Keratinocyte (primary cell): ENCODE measurements at regions not wholly inside any gene's neighbourhood (a gene's known extent, or its start where the extent isn't known, plus 50 kb on each side); places are given as distances from the start of the nearest gene placed in this dataset.

Experiments
- DNase-seq: peaks from one replicate; pipeline ENCODE4 v3.0.0-alpha.2; 2011; ENCODE audit warnings: low read depth, missing footprints, low spot score
- FAIRE-seq: peaks from 2 replicates; lab custom pipeline; 2011; peaks lifted over from hg19 to GRCh38; lab: Jason Lieb, UNC
- H2AFZ ChIP-seq: 2 replicates; pipeline ENCODE4 v1.6.0; 2012; ENCODE audit warnings: low read length, control low read depth, inconsistent platforms; ENCODE audit not compliant: control insufficient read depth
- H3K27ac ChIP-seq: 2 replicates; pipeline ENCODE4 v1.5.1; 2011; ENCODE audit warnings: low read length; ENCODE audit not compliant: control insufficient read depth, insufficient read depth
- H3K27me3 ChIP-seq: 3 replicates; pipeline ENCODE4 v1.6.0; 2011; ENCODE audit warnings: low read length; ENCODE audit not compliant: control insufficient read depth, insufficient read depth; ENCODE audit errors: extremely low read depth
- H3K36me3 ChIP-seq, 2 experiments: 2 replicates in 1 of 2; 3 replicates in 1 of 2; pipeline ENCODE4 v1.5.1; 2011; ENCODE audit warnings: low read length in 2 of 2, mild to moderate bottlenecking in 1 of 2; ENCODE audit not compliant: control insufficient read depth in 2 of 2, insufficient read depth in 2 of 2; ENCODE audit errors: extremely low read depth in 1 of 2
- H3K4me1 ChIP-seq: 3 replicates; pipeline ENCODE4 v1.5.1; 2011; ENCODE audit warnings: low read length; ENCODE audit not compliant: control insufficient read depth, insufficient read depth; ENCODE audit errors: extremely low read depth
- H3K4me2 ChIP-seq: 3 replicates; pipeline ENCODE4 v1.6.0; 2011; ENCODE audit warnings: low read depth, low read length; ENCODE audit not compliant: control insufficient read depth, insufficient read depth; ENCODE audit errors: extremely low read depth
- H3K4me3 ChIP-seq, 3 experiments: fragments of 200-600 bp in 1 of 3; sonication (generic) in 1 of 3; 2 replicates in 2 of 3; 3 replicates in 1 of 3; pipeline ENCODE4 v1.5.1; 2011 to 2016; ENCODE audit warnings: low read length in 3 of 3, mild to moderate bottlenecking in 3 of 3, control low read depth in 2 of 3, inconsistent platforms in 1 of 3, low read depth in 1 of 3, mixed read lengths in 1 of 3, mixed run types in 1 of 3, moderate library complexity in 1 of 3; ENCODE audit not compliant: control insufficient read depth in 2 of 3, insufficient read depth in 2 of 3; ENCODE audit errors: extremely low read depth in 1 of 3
- H3K79me2 ChIP-seq: 2 replicates; pipeline ENCODE4 v1.6.0; 2012; ENCODE audit warnings: low read length; ENCODE audit not compliant: control insufficient read depth, insufficient read depth
- H3K9ac ChIP-seq: 3 replicates; pipeline ENCODE4 v1.6.0; 2011; ENCODE audit warnings: low read length; ENCODE audit not compliant: control insufficient read depth, insufficient read depth; ENCODE audit errors: extremely low read depth
- H3K9me1 ChIP-seq: 3 replicates; pipeline ENCODE4 v1.6.0; 2011; ENCODE audit warnings: low read length; ENCODE audit not compliant: control insufficient read depth, insufficient read depth; ENCODE audit errors: extremely low read depth
- H3K9me3 ChIP-seq: 2 replicates; pipeline ENCODE4 v1.5.1; 2012; ENCODE audit warnings: low read depth, low read length; ENCODE audit not compliant: control insufficient read depth
- H4K20me1 ChIP-seq: 3 replicates; pipeline ENCODE4 v1.6.0; 2011; ENCODE audit warnings: low read length; ENCODE audit not compliant: control insufficient read depth, insufficient read depth; ENCODE audit errors: extremely low read depth
- EZH2 ChIP-seq: IDR thresholded peaks from one replicate; pipeline ENCODE4 v1.6.1; 2012; ENCODE audit warnings: inconsistent platforms, mild to moderate bottlenecking, low read length, moderate library complexity
- dilution Hi-C: fragments of 300-500 bp; cut with MboI; formaldehyde crosslinking; loops from one replicate; pipeline ENCODE4 v1.7.0; 2020; ENCODE audit warnings: low sequenced_read_pairs; ENCODE audit not compliant: extremely low pct_ligation_motif_present
- TF ChIP-seq, protein P1 (sequence below), 3 experiments: IDR thresholded peaks in 1 of 3; conservative IDR thresholded peaks in 1 of 3; optimal IDR thresholded peaks in 1 of 3; 2 replicates in 2 of 3; 3 replicates in 1 of 3; pipeline versions ENCODE3 to v1.5.1; 2011; ENCODE audit warnings: low read length in 3 of 3, mild to moderate bottlenecking in 3 of 3, moderate library complexity in 2 of 3, control low read depth in 1 of 3, inconsistent platforms in 1 of 3; ENCODE audit not compliant: insufficient read depth in 2 of 3; ENCODE audit errors: extremely low read depth in 1 of 3

DNA sequence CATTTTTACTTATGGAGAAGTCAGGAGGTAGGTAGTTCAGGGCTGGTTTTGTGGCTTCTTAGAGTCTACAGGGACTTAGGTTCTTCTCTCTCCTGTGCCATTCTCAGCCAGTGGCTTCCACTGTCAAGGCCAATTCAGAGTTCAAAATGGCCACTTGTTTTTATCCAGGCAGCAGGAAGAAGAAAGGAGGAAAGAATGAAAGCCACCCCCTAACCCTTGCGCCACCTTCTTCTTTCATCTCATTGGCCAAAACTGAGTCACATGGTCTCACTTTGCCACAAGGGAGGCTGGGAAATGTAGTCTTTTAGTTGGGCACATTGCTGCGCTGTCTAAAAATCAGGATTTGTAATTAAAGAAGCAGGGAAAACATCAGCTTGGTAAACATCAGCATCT lies 60.8 kb upstream of the MED9 start:
- Histone ChIP-seq H3K9me3 (no peaks in the 10 kb centered on the region), H3K4me1 (peaks cover 37% of the 10 kb centered on the region), H3K79me2 (no peaks in the 10 kb centered on the region), H3K4me3 (no peak overlapping the region), H3K27ac (no peak overlapping the region), H3K27me3 (no peaks in the 10 kb centered on the region), H3K9me1 (no peaks in the 10 kb centered on the region), H3K36me3 (no peaks in the 10 kb centered on the region), H2AFZ (peak overlapping the region; percentile 59), H3K9ac (no peak overlapping the region), H4K20me1 (no peaks in the 10 kb centered on the region), H3K4me2 (no peak overlapping the region)
- FAIRE-seq, result peak; percentile 89
- no peak for DNase-seq
- no peak for TF ChIP-seq EZH2
- TF ChIP-seq, protein P1, sequence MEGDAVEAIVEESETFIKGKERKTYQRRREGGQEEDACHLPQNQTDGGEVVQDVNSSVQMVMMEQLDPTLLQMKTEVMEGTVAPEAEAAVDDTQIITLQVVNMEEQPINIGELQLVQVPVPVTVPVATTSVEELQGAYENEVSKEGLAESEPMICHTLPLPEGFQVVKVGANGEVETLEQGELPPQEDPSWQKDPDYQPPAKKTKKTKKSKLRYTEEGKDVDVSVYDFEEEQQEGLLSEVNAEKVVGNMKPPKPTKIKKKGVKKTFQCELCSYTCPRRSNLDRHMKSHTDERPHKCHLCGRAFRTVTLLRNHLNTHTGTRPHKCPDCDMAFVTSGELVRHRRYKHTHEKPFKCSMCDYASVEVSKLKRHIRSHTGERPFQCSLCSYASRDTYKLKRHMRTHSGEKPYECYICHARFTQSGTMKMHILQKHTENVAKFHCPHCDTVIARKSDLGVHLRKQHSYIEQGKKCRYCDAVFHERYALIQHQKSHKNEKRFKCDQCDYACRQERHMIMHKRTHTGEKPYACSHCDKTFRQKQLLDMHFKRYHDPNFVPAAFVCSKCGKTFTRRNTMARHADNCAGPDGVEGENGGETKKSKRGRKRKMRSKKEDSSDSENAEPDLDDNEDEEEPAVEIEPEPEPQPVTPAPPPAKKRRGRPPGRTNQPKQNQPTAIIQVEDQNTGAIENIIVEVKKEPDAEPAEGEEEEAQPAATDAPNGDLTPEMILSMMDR (optimal IDR thresholded peaks at IDR 0.05 in 1 of 3, IDR thresholded peaks at IDR 0.05 in 1 of 3, conservative IDR thresholded peaks at IDR 0.05 in 1 of 3; ENCODE audit: extremely low read depth in 1 of 3, insufficient read depth in 2 of 3, low read length in 3 of 3), result no peak
- dilution Hi-C loops, result no loop called here

DNA sequence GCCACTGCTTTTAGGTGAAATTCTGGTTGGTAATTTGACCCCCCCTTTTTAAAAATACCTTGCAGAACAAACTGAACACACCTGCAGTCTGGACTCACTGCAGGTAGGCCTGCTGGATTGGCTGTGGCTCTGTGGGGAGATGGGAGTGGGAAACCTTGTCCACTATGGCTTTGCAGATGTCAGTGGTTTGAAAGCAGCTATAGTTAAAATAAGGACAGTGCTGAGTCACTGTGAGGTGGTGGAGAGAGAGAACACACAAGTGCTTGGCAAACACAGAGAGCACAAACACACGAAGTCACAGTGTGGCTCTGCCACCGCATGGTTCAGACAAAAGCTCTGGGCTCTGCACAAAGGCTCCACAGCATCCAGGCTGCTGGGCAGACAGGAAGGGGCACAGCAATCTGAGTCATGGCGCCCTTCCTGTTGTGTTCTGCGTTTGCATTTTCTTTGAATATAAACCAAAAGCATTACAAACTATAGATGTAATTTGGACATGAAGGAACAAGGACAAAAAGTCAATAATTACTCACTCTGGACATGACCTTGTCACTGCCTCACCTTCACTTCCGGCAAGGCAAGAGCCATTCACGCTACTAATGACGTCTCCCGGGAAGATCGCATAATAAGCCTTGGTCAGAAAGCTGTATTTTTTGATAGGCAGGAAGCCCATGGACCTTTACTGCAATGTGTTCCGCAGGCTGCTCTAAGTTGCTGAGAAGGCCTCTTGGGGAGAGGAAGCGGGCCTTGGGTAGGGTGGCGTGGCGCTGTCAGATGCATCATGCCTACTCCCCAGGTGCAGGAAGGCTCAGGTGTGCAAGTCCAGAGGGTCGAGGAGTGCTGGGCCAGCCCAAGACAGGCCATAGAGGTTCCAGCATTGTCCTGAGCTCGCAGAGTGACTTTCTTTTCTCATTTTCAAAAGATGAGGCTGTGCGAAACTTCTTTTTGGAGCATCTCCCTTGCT lies 60.1 kb upstream of the MED9 start:
- H3K27me3 ChIP-seq, result no peaks in the 10 kb centered on the region
- H3K27ac ChIP-seq, result no peak overlapping the region
- H3K4me1 ChIP-seq, result peaks cover 37% of the 10 kb centered on the region
- no peaks in the 10 kb centered on the region for H4K20me1 ChIP-seq
- H3K9me1 ChIP-seq, result no peaks in the 10 kb centered on the region
- no peak overlapping the region for H3K9ac ChIP-seq
- H3K9me3 ChIP-seq, result no peaks in the 10 kb centered on the region
- FAIRE-seq, result peak; percentile 49
- DNase-seq, result no peak
- no peaks in the 10 kb centered on the region for H3K79me2 ChIP-seq
- H3K36me3 ChIP-seq, result no peaks in the 10 kb centered on the region
- dilution Hi-C loops, result no loop called here
- no peak overlapping the region for H3K4me3 ChIP-seq
- TF ChIP-seq, protein P1 (optimal IDR thresholded peaks at IDR 0.05 in 1 of 3, IDR thresholded peaks at IDR 0.05 in 1 of 3, conservative IDR thresholded peaks at IDR 0.05 in 1 of 3; ENCODE audit: extremely low read depth in 1 of 3, insufficient read depth in 2 of 3, low read length in 3 of 3), result no peak
- no peak for TF ChIP-seq EZH2
- H2AFZ ChIP-seq, result no peak overlapping the region
- H3K4me2 ChIP-seq, result no peak overlapping the region
